ENCODE measurements at regions not wholly inside any gene's neighbourhood (a gene's known extent, or its start where the extent isn't known, plus 50 kb on each side); places are given as distances from the start of the nearest gene placed in this dataset.
A peak's percentile ranks its signal among the peaks of the same experiment; 100 is the strongest.
"Not testable (repeated sequence)": the region's sequence is repeated elsewhere in the genome, so short reads cannot be mapped to it uniquely, and the experiment has no call there.

GRCh38 chr5:129294216-129294615, 165.9 kb upstream of the ADAMTS19 start:
- not testable (repeated sequence) for H3K4me3 ChIP-seq (ENCODE audit: low read length)

GRCh38 chr5:129306725-129307124, 153.4 kb upstream of the ADAMTS19 start:
- DNase-seq (ENCODE audit: low read depth, low spot score) = no peak
- no peak overlapping the region for H3K4me3 ChIP-seq (ENCODE audit: low read length)

More at GRCh38 chr5:129294216-129294615, 165.9 kb upstream of the ADAMTS19 start:
- not testable (repeated sequence) for DNase-seq (ENCODE audit: low read depth, low spot score)

GRCh38 chr5:129322968-129323367, 137.1 kb upstream of the ADAMTS19 start:
- H3K4me3 ChIP-seq (ENCODE audit: low read length) = no peak overlapping the region
- DNase-seq (ENCODE audit: low read depth, low spot score) = no peak

DNA sequence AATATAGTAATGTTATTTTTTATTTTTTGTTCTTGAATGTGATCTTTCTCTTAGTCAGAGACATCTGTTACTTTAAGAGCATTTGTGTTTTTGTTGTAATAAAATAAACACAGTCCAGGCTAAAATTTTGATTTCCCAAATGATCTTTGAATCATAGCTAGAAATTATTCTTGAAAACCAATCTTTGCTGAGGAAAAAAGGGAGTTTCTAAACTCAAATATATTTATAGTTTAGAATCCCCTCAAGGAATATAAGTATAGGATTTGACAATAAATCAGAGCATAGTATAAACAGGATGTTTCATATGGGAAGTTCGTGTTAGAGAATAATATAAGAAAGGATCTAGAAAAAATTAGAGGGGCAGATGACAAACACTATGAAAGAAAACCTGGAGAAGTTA, 118.8 kb upstream of the ADAMTS19 start:
- H3K4me3 ChIP-seq (ENCODE audit: low read length) = no peak overlapping the region
- DNase-seq (ENCODE audit: low read depth, low spot score) = no peak

DNA sequence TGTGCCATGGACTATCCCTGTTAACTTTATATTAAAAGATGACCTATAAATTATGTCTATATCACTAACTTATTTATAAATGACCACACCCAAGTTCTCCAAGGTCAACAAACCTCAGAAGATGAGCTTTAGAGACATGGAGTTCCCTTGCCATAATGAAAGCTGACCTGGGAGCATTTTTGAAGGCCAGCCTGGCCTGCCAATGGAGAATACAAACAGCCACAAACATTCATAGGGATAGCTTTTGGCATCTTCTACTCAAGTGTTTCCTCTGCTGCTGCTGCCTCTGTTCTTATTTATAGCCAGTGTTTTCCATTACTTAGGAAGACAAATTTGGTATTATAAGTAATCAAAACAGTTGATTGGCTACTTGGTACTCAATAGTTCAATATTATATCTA, 117.3 kb upstream of the ADAMTS19 start:
- no peak for DNase-seq (ENCODE audit: low read depth, low spot score)
- no peak overlapping the region for H3K4me3 ChIP-seq (ENCODE audit: low read length)

- DNase-seq (ENCODE audit: low read depth, low spot score) = no peak
- no peak overlapping the region for H3K4me3 ChIP-seq (ENCODE audit: low read length)
These were observed 114.7 kb upstream of the ADAMTS19 start for GRCh38 chr5:129345213-129345924.

DNA sequence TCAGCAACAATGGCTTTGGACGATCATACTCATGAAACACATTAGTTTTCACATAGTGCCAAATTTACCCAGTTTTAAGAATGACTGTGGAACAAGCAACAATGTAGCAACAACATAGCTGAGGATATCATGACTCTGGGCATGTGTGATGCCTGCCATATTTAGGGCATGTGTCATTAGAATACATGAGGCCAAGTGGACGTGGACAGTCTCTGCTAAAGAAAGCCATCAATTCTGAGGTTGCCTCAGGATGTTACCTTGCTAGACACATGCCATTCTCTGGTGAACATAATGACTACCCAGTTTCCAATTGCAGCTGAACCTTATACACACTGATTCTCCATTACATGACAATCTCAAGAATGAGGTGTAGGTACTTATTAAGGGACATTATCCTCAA, 103.3 kb upstream of the ADAMTS19 start:
- DNase-seq (ENCODE audit: low read depth, low spot score) = no peak

DNA sequence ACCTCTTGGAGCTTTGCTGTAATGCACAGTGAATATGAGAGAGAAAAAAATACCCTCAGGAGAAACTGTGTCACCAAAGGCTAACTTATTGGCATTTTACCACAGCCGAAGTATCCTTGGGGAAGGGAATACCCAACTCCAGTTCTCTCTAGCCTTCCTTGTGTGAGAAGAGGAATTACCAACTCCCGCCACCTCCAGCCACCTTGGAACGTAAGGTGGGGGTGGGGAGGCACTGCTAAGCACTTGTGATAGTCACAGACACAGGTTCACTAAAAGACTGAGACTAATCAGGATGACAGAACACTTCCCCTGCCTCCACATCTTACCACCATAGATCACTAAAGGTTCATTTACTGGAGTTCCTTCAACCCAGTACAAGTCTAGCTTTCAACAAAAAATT, 102.0 kb upstream of the ADAMTS19 start:
- H3K4me3 ChIP-seq (ENCODE audit: low read length) = no peak overlapping the region
- no peak for DNase-seq (ENCODE audit: low read depth, low spot score)

More for the DNA sequence above, 103.3 kb upstream of the ADAMTS19 start:
- no peak overlapping the region for H3K4me3 ChIP-seq (ENCODE audit: low read length)

GRCh38 chr5:129359450-129359849, 100.6 kb upstream of the ADAMTS19 start:
- DNase-seq (ENCODE audit: low read depth, low spot score) = no peak
- no peak overlapping the region for H3K4me3 ChIP-seq (ENCODE audit: low read length)

DNA sequence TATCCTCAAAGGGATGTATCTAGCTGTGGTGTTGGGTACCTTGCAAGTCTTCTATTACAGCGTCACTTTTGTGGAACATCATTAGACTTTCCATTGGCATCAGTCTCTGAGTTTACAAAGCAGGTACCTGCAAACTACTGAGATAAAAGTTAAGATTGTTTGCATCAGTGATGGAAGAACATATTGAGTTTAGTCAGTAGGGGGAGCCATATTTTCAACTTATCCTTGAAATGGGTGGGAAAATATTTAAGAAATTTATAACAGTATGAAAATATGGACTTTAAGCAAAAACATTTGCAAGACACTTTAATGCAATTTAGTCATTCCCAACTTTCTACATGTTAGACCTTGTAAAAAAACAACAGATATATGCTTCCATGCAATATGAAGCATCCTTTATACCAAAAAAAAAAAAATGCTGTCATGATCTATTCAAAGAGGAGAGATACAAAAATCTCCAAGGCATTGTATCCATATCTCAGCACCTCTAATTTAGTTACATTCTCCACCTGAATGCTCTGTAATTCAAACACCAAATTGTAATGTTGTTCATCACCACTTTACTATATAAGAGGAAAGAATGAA, 98.6 kb upstream of the ADAMTS19 start:
- peak; percentile 44 for DNase-seq (ENCODE audit: low read depth, low spot score)
- H3K4me3 ChIP-seq (ENCODE audit: low read length) = no peak overlapping the region

- DNase-seq (ENCODE audit: low read depth, low spot score) = no peak
- no peak overlapping the region for H3K4me3 ChIP-seq (ENCODE audit: low read length)
These were observed 97.6 kb upstream of the ADAMTS19 start for GRCh38 chr5:129362456-129362855.

DNA sequence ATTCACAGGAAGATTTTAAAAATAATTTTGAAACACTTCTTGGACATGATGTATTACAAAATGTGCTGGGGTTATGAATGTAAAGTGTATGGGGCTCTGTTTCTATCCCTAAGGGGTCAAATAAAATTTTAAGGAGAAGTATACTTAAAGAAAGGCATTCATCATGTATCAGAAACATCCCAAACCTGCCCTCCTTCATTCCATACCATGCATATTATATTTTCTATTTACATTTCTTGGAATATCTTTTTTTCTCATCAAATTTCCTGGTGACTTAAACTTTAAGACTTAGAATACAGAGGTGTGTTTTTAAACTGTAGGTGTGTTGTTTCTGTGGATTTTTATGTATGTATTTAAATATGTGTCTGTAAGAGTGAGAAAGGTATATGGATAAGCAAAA, 96.1 kb upstream of the ADAMTS19 start:
- no peak overlapping the region for H3K4me3 ChIP-seq (ENCODE audit: low read length)
- no peak for DNase-seq (ENCODE audit: low read depth, low spot score)

- peak; percentile 70 for DNase-seq (ENCODE audit: low read depth, low spot score)
- no peak overlapping the region for H3K4me3 ChIP-seq (ENCODE audit: low read length)
These were observed 92.2 kb upstream of the ADAMTS19 start for GRCh38 chr5:129367883-129368282.

GRCh38 chr5:129372025-129372424, 88.1 kb upstream of the ADAMTS19 start:
- no peak overlapping the region for H3K4me3 ChIP-seq (ENCODE audit: low read length)
- no peak for DNase-seq (ENCODE audit: low read depth, low spot score)

DNA sequence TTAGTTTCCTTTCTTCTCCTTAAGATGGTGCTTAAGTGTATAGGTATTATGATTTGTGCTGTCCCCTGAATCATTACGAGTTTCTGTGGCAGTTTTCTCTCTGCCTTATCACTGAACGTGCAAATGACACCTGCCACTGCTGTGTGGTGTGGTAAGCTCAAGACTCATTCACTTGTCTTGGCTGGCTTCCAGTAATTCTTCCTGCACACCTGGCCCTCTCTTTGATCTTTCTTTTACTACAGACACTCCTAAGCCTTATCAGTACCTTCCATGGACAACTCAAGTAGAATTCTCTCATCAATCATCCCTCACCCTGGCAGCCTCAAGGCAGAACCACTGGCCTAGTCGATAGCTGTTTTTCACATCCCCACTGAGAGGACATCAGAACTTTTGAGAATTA, 82.6 kb upstream of the ADAMTS19 start:
- no peak overlapping the region for H3K4me3 ChIP-seq (ENCODE audit: low read length)
- peak; percentile 99 for DNase-seq (ENCODE audit: low read depth, low spot score)

- H3K4me3 ChIP-seq (ENCODE audit: low read length) = no peak overlapping the region
- no peak for DNase-seq (ENCODE audit: low read depth, low spot score)
These were observed 81.1 kb upstream of the ADAMTS19 start for GRCh38 chr5:129378961-129379360.

- H3K4me3 ChIP-seq (ENCODE audit: low read length) = no peak overlapping the region
- DNase-seq (ENCODE audit: low read depth, low spot score) = no peak
These were observed 80.7 kb upstream of the ADAMTS19 start for GRCh38 chr5:129379406-129379805.

- H3K4me3 ChIP-seq (ENCODE audit: low read length) = no peak overlapping the region
- DNase-seq (ENCODE audit: low read depth, low spot score) = no peak
These were observed 77.0 kb upstream of the ADAMTS19 start for GRCh38 chr5:129382921-129383672.

DNA sequence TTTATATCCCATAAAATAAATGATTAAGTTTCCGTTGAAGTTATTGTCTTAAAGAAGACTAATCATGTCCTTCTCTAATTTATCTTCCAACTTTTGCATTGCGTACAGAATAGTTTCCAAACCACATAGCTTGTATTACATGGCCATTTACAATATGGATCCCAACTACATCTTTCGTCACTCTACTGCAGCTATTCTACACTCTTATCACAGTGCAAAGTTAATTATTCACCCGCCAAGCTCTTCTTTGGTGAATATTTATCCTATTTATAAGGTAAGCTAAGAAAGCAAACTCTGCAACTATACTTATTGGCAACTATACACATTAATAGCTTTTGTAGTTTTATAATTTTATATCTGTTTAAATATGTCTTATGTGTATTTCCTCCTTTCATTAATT, 75.9 kb upstream of the ADAMTS19 start:
- no peak for DNase-seq (ENCODE audit: low read depth, low spot score)
- no peak overlapping the region for H3K4me3 ChIP-seq (ENCODE audit: low read length)

DNA sequence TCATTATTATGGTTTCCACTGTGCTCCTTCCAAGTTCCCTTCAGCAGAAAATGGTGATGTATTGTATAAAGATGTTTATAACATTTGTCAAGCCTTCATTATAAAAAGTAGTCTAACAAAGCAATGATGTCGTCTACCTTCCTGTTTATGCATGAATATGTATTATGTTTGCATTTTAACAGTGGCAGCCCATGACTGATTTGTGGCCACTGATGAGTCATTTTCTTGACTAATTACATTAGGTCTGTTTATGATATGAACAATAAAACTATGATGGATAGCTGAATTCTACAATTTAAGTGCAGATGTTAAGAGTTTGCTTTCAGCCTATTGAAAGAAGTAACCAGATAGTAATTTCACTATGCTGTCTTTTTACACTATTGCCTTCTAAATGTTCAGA, 75.4 kb upstream of the ADAMTS19 start:
- no peak overlapping the region for H3K4me3 ChIP-seq (ENCODE audit: low read length)
- DNase-seq (ENCODE audit: low read depth, low spot score) = no peak

Data from Jurkat, Clone E6-1 (cell line).